GM12865 (cell line): ENCODE measurements at regions not wholly inside any gene's neighbourhood (a gene's known extent, or its start where the extent isn't known, plus 50 kb on each side); places are given as distances from the start of the nearest gene placed in this dataset.

Experiments
- DNase-seq: peaks from one replicate; pipeline ENCODE4 v3.0.0; 2010; ENCODE audit warnings: low read depth
- H3K4me3 ChIP-seq: 2 replicates; pipeline ENCODE4 v1.5.1; 2011; ENCODE audit warnings: mild to moderate bottlenecking, low read depth, low read length, control low read depth
- CTCF ChIP-seq: IDR thresholded peaks from 2 replicates; pipeline ENCODE4 v1.5.1; 2011; ENCODE audit warnings: low read length, control low read depth, low read depth, inconsistent platforms; ENCODE audit not compliant: insufficient read depth; ENCODE audit errors: missing control alignments

GRCh38 chr5:142439207-142439860 lies 114.5 kb upstream of the SPRY4 start:
- no peak for DNase-seq
- no peak overlapping the region for H3K4me3 ChIP-seq
- TF ChIP-seq CTCF, result no peak

DNA sequence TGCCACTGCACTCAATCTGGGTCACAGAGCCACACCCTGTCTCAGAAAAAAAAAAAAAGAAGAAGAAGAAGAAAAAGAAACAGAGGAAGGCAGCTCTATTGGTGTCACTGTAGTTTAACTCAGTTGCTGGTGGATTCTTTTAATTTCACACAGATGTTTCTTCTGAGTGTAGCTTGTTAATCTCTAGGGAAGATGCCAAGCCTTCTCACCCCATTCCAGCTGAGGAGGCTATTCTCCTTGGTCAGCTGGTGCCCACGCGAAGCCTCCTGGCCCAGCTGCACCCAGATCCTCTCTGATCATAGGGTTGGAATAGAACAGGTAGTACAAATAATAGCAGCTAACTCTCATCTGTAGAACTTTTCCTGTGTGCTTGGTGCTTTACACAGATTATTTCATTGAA lies 113.8 kb upstream of the SPRY4 start:
- no peak overlapping the region for H3K4me3 ChIP-seq
- no peak for DNase-seq
- TF ChIP-seq CTCF, result no peak

GRCh38 chr5:142437563-142437962 lies 112.7 kb upstream of the SPRY4 start:
- TF ChIP-seq CTCF, result no peak
- no peak overlapping the region for H3K4me3 ChIP-seq
- DNase-seq, result no peak

- TF ChIP-seq CTCF, result no peak
- DNase-seq, result no peak
- H3K4me3 ChIP-seq, result no peak overlapping the region
Measured at GRCh38 chr5:142435410-142436115, 110.7 kb upstream of the SPRY4 start.

- DNase-seq, result no peak
- TF ChIP-seq CTCF, result no peak
- no peak overlapping the region for H3K4me3 ChIP-seq
Measured at GRCh38 chr5:142434322-142434612, 109.4 kb upstream of the SPRY4 start.

GRCh38 chr5:142433526-142434321 lies 108.9 kb upstream of the SPRY4 start:
- no peak for TF ChIP-seq CTCF
- no peak overlapping the region for H3K4me3 ChIP-seq
- DNase-seq, result no peak
